ENCODE measurements at regions not wholly inside any gene's neighbourhood (a gene's known extent, or its start where the extent isn't known, plus 50 kb on each side); places are given as distances from the start of the nearest gene placed in this dataset.

DNA sequence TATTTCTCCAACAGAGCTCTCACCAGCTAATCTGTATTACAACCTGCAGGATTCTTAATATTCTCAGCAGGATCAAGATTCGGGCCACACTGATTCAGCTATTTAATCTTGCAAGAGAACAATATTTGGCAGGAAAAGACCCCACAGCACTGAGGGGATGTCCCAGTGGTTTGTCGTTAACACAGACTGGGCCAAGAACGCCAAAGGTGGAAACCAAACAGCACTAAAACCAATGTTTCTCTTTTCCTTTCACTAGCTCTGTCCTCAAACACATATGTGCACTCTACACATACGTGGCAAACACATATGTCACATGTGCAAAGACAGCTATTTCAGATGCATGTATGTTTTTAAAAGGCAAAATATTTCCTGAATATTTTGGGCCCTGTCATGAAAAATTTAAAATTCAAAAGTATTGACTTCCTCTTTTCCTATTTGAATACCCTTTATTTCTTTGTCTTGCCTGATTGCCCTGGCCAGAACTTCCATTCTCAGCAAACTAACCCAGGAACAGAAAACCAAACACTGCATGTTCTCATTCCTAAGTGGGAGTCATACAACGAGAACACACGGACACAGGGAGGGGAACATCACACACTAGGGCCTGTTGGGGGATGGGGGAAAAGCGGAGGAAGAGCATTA is 51.7 kb upstream of the NEBL start:
- no peak for TF ChIP-seq POLR2A (IDR thresholded peaks at IDR 0.05; ENCODE audit: low read depth, low read length)
- no peak for TF ChIP-seq TAF1 (IDR thresholded peaks at IDR 0.05; ENCODE audit: borderline replicate concordance, low read depth, low read length)
- TF ChIP-seq POLR2AphosphoS5 (IDR thresholded peaks at IDR 0.05; ENCODE audit: low read depth, low read length) = no peak
